Heart left ventricle (tissue), 16 donors: ENCODE measurements at regions not wholly inside any gene's neighbourhood (a gene's known extent, or its start where the extent isn't known, plus 50 kb on each side); places are given as distances from the start of the nearest gene placed in this dataset.
A peak's percentile ranks its signal among the peaks of the same experiment; 100 is the strongest.
"Not testable (repeated sequence)": the region's sequence is repeated elsewhere in the genome, so short reads cannot be mapped to it uniquely, and the experiment has no call there.

Experiments used
- ATAC-seq, 4 donors: fragments of 200-7000 bp; cut with Tn5 transposase; one replicate each; pipeline ENCODE4 v1.9.1; 2020 to 2022; ENCODE audit warnings: moderate library complexity in 4 of 4, mild to moderate bottlenecking in 3 of 4, moderate number of reproducible peaks in 1 of 4
- DNase-seq, 5 donors: peaks; one replicate each; pipeline ENCODE4 v3.0.0-alpha.2; 2020
- H3K27ac ChIP-seq, 12 donors: fragments of 200-600 bp; sonication (generic) in 4 of 12; one replicate each; pipeline versions ENCODE4 v1.5.0 to v1.8.0; 2016 to 2022; ENCODE audit warnings: mild to moderate bottlenecking in 2 of 12
- H3K27me3 ChIP-seq, 9 donors: fragments of 200-600 bp; sonication (generic) in 2 of 9; one replicate each; pipeline versions ENCODE4 v1.5.1 to v1.8.0; 2016 to 2022; ENCODE audit warnings: mild to moderate bottlenecking in 3 of 9
- H3K36me3 ChIP-seq, 9 donors: fragments of 200-600 bp; sonication (generic) in 2 of 9; one replicate each; pipeline versions ENCODE4 v1.5.0 to v1.8.0; 2018 to 2022; ENCODE audit warnings: mild to moderate bottlenecking in 2 of 9
- H3K4me1 ChIP-seq, 12 donors: fragments of 200-600 bp; sonication (generic) in 4 of 12; one replicate each; pipeline versions ENCODE4 v1.5.0 to v1.8.0; 2016 to 2022; ENCODE audit warnings: mild to moderate bottlenecking in 3 of 12
- H3K4me3 ChIP-seq, 12 donors: fragments of 200-600 bp; sonication (generic) in 4 of 12; one replicate each; pipeline versions ENCODE4 v1.5.0 to v1.8.0; 2017 to 2022; ENCODE audit warnings: mild to moderate bottlenecking in 9 of 12, moderate library complexity in 4 of 12
- H3K9me3 ChIP-seq, 12 donors: fragments of 200-600 bp; sonication (generic) in 4 of 12; one replicate each; pipeline versions ENCODE4 v1.5.0 to v1.8.0; 2016 to 2022; ENCODE audit warnings: mild to moderate bottlenecking in 1 of 12
- WGBS, 4 donors: extraction: QIAGEN DNeasy Blood & Tissue Kit in 2 of 4; methylation state at CpG; one replicate each; pipeline versions ENCODE4 v1.1.5 to v1.1.7; 2013 to 2018; 5-methylcytosine and 5-hydroxymethylcytosine counted together
- intact Hi-C, 10 donors: fragments of 100-400 bp; cut with DNase I; formaldehyde crosslinking; loops; one replicate each; pipeline versions ENCODE4 v1.11.1 to v1.14.2; 2022
- donor health status: ischemic (EF 13 %, LVEDD 7.1; RV severe dilation, severe dysfunction).
- donor health status: healthy with polysubstance abuse.
- donor health status: DM: no; HTN: yes; CAD: no.
- donor health status: DM: no; HTN: no; CAD: no.
- donor health status: ischemic (EF 25% LVEDD 6.9; RV normal size, moderate dysfunction).
- donor health status: ischemic (EF 25% LVEDD 5.7; RV mildly dilated, moderate dysfunction).
- donor health status: healthy.
- donor health status: DM: yes; HTN: yes; CAD: no.
- donor health status: ischemic (EF 35%, LVEDD 5.7; RV mildly dilated, moderate dysfunction).
- donor health status: nonischemic (EF 11% LVEDD 7.7; RV severe dilation, severe dysfunction).
- donor health status: DM: yes; HTN: yes; CAD: no.
- donor health status: PGD.
- donor health status: ischemic (EF 29% LVEDD 5.4; RV normal size, mild dysfunction).
- donor health status: nonischemic (EF 23%, LVEDD 6.1; RV moderate dilation, normal function).

DNA sequence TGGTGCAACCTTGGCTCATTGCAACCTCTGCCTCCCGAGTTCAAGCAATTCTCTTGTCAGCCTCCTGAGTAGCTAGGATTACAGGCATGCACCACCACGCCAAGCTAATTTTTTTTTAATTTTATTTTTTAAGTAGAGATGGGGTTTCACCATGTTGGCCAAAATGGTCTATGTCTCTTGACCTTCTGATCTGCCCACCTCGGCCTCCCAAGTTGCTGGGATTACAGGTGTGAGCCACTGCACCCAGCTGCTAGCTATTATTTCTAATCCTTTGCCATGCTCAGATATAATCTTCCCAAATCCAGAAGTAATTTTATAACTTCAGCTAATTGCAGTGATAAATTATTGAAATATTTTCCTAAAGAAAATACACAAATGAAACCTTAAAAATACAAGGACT, 305.1 kb upstream of the OR11H12 start:
- H3K9me3 ChIP-seq, H3K27me3 ChIP-seq, H3K27ac ChIP-seq, intact Hi-C loops, H3K36me3 ChIP-seq, H3K4me1 ChIP-seq, DNase-seq, ATAC-seq, H3K4me3 ChIP-seq: not testable (repeated sequence)
- WGBS, 4 donors, result 67 to 77% (median 69%) methylated on average over 2 of the region's 3 CpGs

- H3K4me3 ChIP-seq, ATAC-seq, H3K4me1 ChIP-seq, H3K27me3 ChIP-seq, H3K9me3 ChIP-seq, H3K36me3 ChIP-seq, H3K27ac ChIP-seq, DNase-seq, intact Hi-C loops: not testable (repeated sequence)
- WGBS, 4 donors, result 54 to 83% (median 80%) methylated on average over 2 to 23 of the region's 30 CpGs
Measured at GRCh38 chr14:18332366-18333035, 268.4 kb upstream of the OR11H12 start.

DNA sequence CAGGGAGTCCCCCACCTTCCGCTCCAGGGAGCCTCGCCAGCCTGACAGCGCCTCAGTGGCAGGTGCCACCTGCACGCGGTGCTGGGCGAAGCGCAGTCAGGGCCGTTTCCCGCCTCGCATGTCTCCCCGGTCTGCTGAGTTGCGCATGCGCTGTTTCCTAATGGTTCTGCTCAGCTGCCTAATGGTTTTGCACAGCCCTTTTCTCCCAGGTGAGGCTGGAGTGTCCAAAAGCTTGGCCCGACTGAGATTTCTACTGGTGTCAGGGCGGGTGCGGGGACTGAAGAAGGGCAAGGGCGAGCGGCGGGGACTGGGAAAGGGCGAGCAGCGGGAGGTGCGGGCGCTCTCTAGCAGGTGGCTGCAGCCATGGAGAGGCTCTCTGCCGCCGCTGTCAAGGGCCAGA, 267.6 kb upstream of the OR11H12 start:
- WGBS, 4 donors, result 80 to 86% (median 83%) methylated on average over 6 to 25 of the region's 25 CpGs
- H3K27ac ChIP-seq, H3K36me3 ChIP-seq, H3K4me3 ChIP-seq, intact Hi-C loops, ATAC-seq, H3K27me3 ChIP-seq, H3K4me1 ChIP-seq, H3K9me3 ChIP-seq: not testable (repeated sequence)
- peak in 2 of 5 donors; percentile 11 to 49 for DNase-seq

GRCh38 chr14:18333799-18334198, 267.1 kb upstream of the OR11H12 start:
- H3K36me3 ChIP-seq, H3K4me1 ChIP-seq, intact Hi-C loops, H3K27me3 ChIP-seq, H3K27ac ChIP-seq, ATAC-seq, H3K9me3 ChIP-seq, H3K4me3 ChIP-seq: not testable (repeated sequence)
- WGBS, 4 donors, result 68 to 73% (median 71%) methylated on average over 13 to 14 of the region's 16 CpGs; no CpG with 5 or more reads in 1 of the 4 donors
- DNase-seq, result peak in 2 of 5 donors; percentile 14 to 35
